Panc1 (cell line): ENCODE measurements at regions not wholly inside any gene's neighbourhood (a gene's known extent, or its start where the extent isn't known, plus 50 kb on each side); places are given as distances from the start of the nearest gene placed in this dataset.

Source experiments
- ATAC-seq: fragments of 200-7000 bp; cut with Tn5 transposase; 2 replicates; pipeline ENCODE4 v1.9.1; 2020; ENCODE audit warnings: mild to moderate bottlenecking, moderate library complexity
- BruUV-seq: library from RNA; stranded (reverse); fragments of 400-500 nt; replicated peaks from 2 replicates; lab custom pipeline; 2021; lab: Mats Ljungman, UMichigan
- CTCF ChIA-PET: fragments of 300-600 bp; sonication (Branson Sonifier 250); formaldehyde crosslinking; loops from one replicate; lab custom pipeline; 2022; ENCODE audit warnings: antibody characterized with exemption; lab: Charles Lee
- POLR2A ChIA-PET: fragments of 300-600 bp; sonication (Branson Sonifier 250); formaldehyde crosslinking; loops from one replicate; lab custom pipeline; 2022; ENCODE audit warnings: antibody characterized with exemption; lab: Charles Lee
- DNase-seq: peaks from one replicate; pipeline ENCODE4 v3.0.0-alpha.2; 2010; ENCODE audit warnings: low read depth, low spot score
- H3K27ac ChIP-seq: 2 replicates; pipeline ENCODE4 v1.5.1; 2011; ENCODE audit warnings: mild to moderate bottlenecking, low read length, inconsistent platforms
- H3K27me3 ChIP-seq: fragments of 200-500 bp; sonication (Bioruptor generic); 2 replicates; pipeline ENCODE4 v1.6.0; 2014; ENCODE audit warnings: low read length, inconsistent platforms; ENCODE audit not compliant: control insufficient read depth, insufficient read depth
- H3K36me3 ChIP-seq: fragments of 200-500 bp; sonication (Bioruptor generic); 2 replicates; pipeline ENCODE4 v1.5.1; 2014; ENCODE audit warnings: inconsistent platforms, mild to moderate bottlenecking, low read length, moderate library complexity; ENCODE audit not compliant: control insufficient read depth, insufficient read depth
- H3K4me1 ChIP-seq: 2 replicates; pipeline ENCODE4 v1.5.1; 2011; ENCODE audit warnings: inconsistent platforms, mild to moderate bottlenecking, low read length, moderate library complexity; ENCODE audit not compliant: control insufficient read depth, insufficient read depth
- H3K4me3 ChIP-seq, 2 experiments: 2 replicates each; pipeline ENCODE4 v1.5.1; 2011 to 2012; ENCODE audit warnings: low read depth in 2 of 2, low read length in 2 of 2, mild to moderate bottlenecking in 2 of 2, inconsistent platforms in 1 of 2, moderate library complexity in 1 of 2
- H3K9me3 ChIP-seq: fragments of 200-500 bp; sonication (Bioruptor generic); 2 replicates; pipeline ENCODE4 v1.5.1; 2014; ENCODE audit warnings: low read depth, mild to moderate bottlenecking, inconsistent platforms, low read length, moderate library complexity; ENCODE audit not compliant: control insufficient read depth, insufficient read depth
- CTCF ChIP-seq: fragments of 450-650 bp; IDR thresholded peaks from 2 replicates; pipeline ENCODE4 v1.5.1; 2017; ENCODE audit warnings: mild to moderate bottlenecking
- POLR2AphosphoS5 ChIP-seq: IDR thresholded peaks from 2 replicates; pipeline ENCODE4 v1.6.1; 2012; ENCODE audit warnings: mild to moderate bottlenecking, low read depth, low read length, moderate library complexity
- SIN3A ChIP-seq: IDR thresholded peaks from 2 replicates; pipeline ENCODE4 v1.6.1; 2012; ENCODE audit warnings: low read depth, mild to moderate bottlenecking, low read length, moderate library complexity, borderline replicate concordance; ENCODE audit not compliant: insufficient read depth
- TCF7L2 ChIP-seq: IDR thresholded peaks from 2 replicates; pipeline ENCODE4 v1.6.1; 2011; ENCODE audit warnings: mild to moderate bottlenecking, low read depth, low read length, inconsistent platforms
- in situ Hi-C: cut with HindIII; loops from 2 replicates; pipeline ENCODE4 v1.10.0; 2016; ENCODE audit warnings: low sequenced_read_pairs, low pct_unique_long_range_greater_than_20kb
- intact Hi-C: fragments of 100-400 bp; cut with micrococcal nuclease; formaldehyde crosslinking; loops from one replicate; pipeline ENCODE4 v1.10.0; 2022; ENCODE audit not compliant: unreplicated experiment
- TF ChIP-seq, protein P1 (sequence below), 2 experiments: IDR thresholded peaks; 2 replicates each; pipeline ENCODE4 v1.6.1; 2011 to 2012; ENCODE audit warnings: low read depth in 2 of 2, control low read depth in 1 of 2, low read length in 1 of 2, mild to moderate bottlenecking in 1 of 2, moderate library complexity in 1 of 2; ENCODE audit not compliant: insufficient read depth in 1 of 2

- TF ChIP-seq TCF7L2, result no peak
- TF ChIP-seq SIN3A, result no peak
- TF ChIP-seq CTCF, result no peak
- POLR2A ChIA-PET, result no interaction called here
- CTCF ChIA-PET, result no interaction called here
These were observed 141.7 kb upstream of the GPR149 start for GRCh38 chr3:154571553-154572226.

GRCh38 chr3:154568064-154568463 lies 138.1 kb upstream of the GPR149 start:
- H3K27ac ChIP-seq, result no peak overlapping the region
- in situ Hi-C loops (no loop called here), intact Hi-C loops (no loop called here)
- POLR2A ChIA-PET, result no interaction called here
- DNase-seq, result no peak
- no peaks in the 10 kb centered on the region for H3K36me3 ChIP-seq
- no TSS peak for BruUV-seq
- H3K4me1 ChIP-seq, result no peaks in the 10 kb centered on the region
- H3K27me3 ChIP-seq, result no peaks in the 10 kb centered on the region
- no peak for ATAC-seq
- TF ChIP-seq SIN3A (no peak), POLR2AphosphoS5 (no peak), CTCF (no peak), TCF7L2 (no peak)
- TF ChIP-seq, protein P1, sequence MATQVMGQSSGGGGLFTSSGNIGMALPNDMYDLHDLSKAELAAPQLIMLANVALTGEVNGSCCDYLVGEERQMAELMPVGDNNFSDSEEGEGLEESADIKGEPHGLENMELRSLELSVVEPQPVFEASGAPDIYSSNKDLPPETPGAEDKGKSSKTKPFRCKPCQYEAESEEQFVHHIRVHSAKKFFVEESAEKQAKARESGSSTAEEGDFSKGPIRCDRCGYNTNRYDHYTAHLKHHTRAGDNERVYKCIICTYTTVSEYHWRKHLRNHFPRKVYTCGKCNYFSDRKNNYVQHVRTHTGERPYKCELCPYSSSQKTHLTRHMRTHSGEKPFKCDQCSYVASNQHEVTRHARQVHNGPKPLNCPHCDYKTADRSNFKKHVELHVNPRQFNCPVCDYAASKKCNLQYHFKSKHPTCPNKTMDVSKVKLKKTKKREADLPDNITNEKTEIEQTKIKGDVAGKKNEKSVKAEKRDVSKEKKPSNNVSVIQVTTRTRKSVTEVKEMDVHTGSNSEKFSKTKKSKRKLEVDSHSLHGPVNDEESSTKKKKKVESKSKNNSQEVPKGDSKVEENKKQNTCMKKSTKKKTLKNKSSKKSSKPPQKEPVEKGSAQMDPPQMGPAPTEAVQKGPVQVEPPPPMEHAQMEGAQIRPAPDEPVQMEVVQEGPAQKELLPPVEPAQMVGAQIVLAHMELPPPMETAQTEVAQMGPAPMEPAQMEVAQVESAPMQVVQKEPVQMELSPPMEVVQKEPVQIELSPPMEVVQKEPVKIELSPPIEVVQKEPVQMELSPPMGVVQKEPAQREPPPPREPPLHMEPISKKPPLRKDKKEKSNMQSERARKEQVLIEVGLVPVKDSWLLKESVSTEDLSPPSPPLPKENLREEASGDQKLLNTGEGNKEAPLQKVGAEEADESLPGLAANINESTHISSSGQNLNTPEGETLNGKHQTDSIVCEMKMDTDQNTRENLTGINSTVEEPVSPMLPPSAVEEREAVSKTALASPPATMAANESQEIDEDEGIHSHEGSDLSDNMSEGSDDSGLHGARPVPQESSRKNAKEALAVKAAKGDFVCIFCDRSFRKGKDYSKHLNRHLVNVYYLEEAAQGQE (IDR thresholded peaks at IDR 0.05; ENCODE audit: insufficient read depth in 1 of 2, low read depth in 2 of 2, low read length in 1 of 2), result no peak
- CTCF ChIA-PET, result no interaction called here
- H3K4me3 ChIP-seq, result no peak overlapping the region
- H3K9me3 ChIP-seq, result no peaks in the 10 kb centered on the region

More at GRCh38 chr3:154571553-154572226, 141.7 kb upstream of the GPR149 start:
- DNase-seq, result no peak
- no TSS peak for BruUV-seq
- Histone ChIP-seq H3K27ac (no peak overlapping the region), H3K36me3 (no peaks in the 10 kb centered on the region), H3K9me3 (no peaks in the 10 kb centered on the region), H3K27me3 (no peaks in the 10 kb centered on the region), H3K4me1 (no peaks in the 10 kb centered on the region), H3K4me3 (no peak overlapping the region)
- intact Hi-C loops (no loop called here), in situ Hi-C loops (no loop called here)
- no peak for ATAC-seq
